GM23338 (cell line): ENCODE measurements at regions not wholly inside any gene's neighbourhood (a gene's known extent, or its start where the extent isn't known, plus 50 kb on each side); places are given as distances from the start of the nearest gene placed in this dataset.

Experiments
- ATAC-seq: fragments of 200-7000 bp; cut with Tn5 transposase; 3 replicates; pipeline ENCODE4 v1.9.1; 2020
- DNase-seq: peaks from one replicate; pipeline ENCODE4 v3.0.0-alpha.2; 2015; ENCODE audit warnings: low spot score
- H2AFZ ChIP-seq: fragments of 200-600 bp; sonication (generic); 2 replicates; pipeline ENCODE4 v1.8.0; 2016; ENCODE audit warnings: antibody characterized with exemption, mild to moderate bottlenecking, moderate library complexity
- H3F3A ChIP-seq: fragments of 200-600 bp; sonication (generic); replicated peaks from 2 replicates; pipeline ENCODE4 v1.8.0; 2017; ENCODE audit warnings: antibody characterized with exemption, mixed run types, low read depth
- H3K27ac ChIP-seq: fragments of 200-600 bp; sonication (generic); 2 replicates; pipeline ENCODE4 v1.6.1; 2016; ENCODE audit warnings: low read depth
- H3K27me3 ChIP-seq: fragments of 200-600 bp; sonication (generic); 2 replicates; pipeline ENCODE4 v1.8.0; 2016; ENCODE audit warnings: mild to moderate bottlenecking, mixed run types, moderate library complexity; ENCODE audit not compliant: insufficient read depth
- H3K36me3 ChIP-seq: fragments of 200-600 bp; sonication (generic); 2 replicates; pipeline ENCODE4 v1.8.0; 2016; ENCODE audit warnings: mild to moderate bottlenecking; ENCODE audit not compliant: insufficient read depth
- H3K4me1 ChIP-seq: fragments of 200-600 bp; sonication (generic); 2 replicates; pipeline ENCODE4 v1.8.0; 2016; ENCODE audit warnings: mild to moderate bottlenecking, moderate library complexity; ENCODE audit not compliant: insufficient read depth
- H3K4me2 ChIP-seq: fragments of 200-600 bp; sonication (generic); 2 replicates; pipeline ENCODE4 v1.7.1; 2017; ENCODE audit warnings: mixed run types
- H3K4me3 ChIP-seq: fragments of 200-600 bp; sonication (generic); 2 replicates; pipeline ENCODE4 v1.6.1; 2016; ENCODE audit warnings: mixed run types
- H3K79me2 ChIP-seq: fragments of 200-600 bp; sonication (generic); replicated peaks from 2 replicates; pipeline ENCODE4 v1.8.0; 2017; ENCODE audit warnings: mild to moderate bottlenecking; ENCODE audit not compliant: insufficient read depth
- H3K9me2 ChIP-seq: fragments of 200-600 bp; sonication (generic); 2 replicates; pipeline ENCODE4 v1.8.0; 2017; ENCODE audit not compliant: insufficient read depth
- H4K20me1 ChIP-seq: fragments of 200-600 bp; sonication (generic); replicated peaks from 2 replicates; pipeline ENCODE4 v1.8.0; 2017; ENCODE audit warnings: mild to moderate bottlenecking; ENCODE audit not compliant: insufficient read depth
- H3K27ac Mint-ChIP-seq: 2 replicates; pipeline ENCODE4 v1.8.0; 2020; ENCODE audit warnings: inconsistent platforms, mild to moderate bottlenecking, moderate library complexity, mixed read lengths
- H3K27me3 Mint-ChIP-seq: 3 replicates; pipeline ENCODE4 v1.8.0; 2022; ENCODE audit warnings: low read depth, mild to moderate bottlenecking, moderate library complexity, mixed read lengths, inconsistent platforms; ENCODE audit not compliant: insufficient read depth, poor library complexity
- H3K36me3 Mint-ChIP-seq: 3 replicates; pipeline ENCODE4 v1.8.0; 2021; ENCODE audit warnings: low read depth, mild to moderate bottlenecking, inconsistent platforms, moderate library complexity, mixed read lengths
- H3K4me1 Mint-ChIP-seq: 3 replicates; pipeline ENCODE4 v1.8.0; 2020; ENCODE audit warnings: mild to moderate bottlenecking, inconsistent platforms, mixed read lengths
- H3K4me3 Mint-ChIP-seq: 3 replicates; pipeline ENCODE4 v1.8.0; 2021; ENCODE audit warnings: moderate library complexity, mild to moderate bottlenecking, inconsistent platforms, mixed read lengths
- H3K9me3 Mint-ChIP-seq: 3 replicates; pipeline ENCODE4 v1.8.0; 2020; ENCODE audit warnings: moderate library complexity, mild to moderate bottlenecking, inconsistent platforms, mixed read lengths
- CREB1 ChIP-seq: fragments of 250-450 bp; sonication (Bioruptor Pico); IDR thresholded peaks from 2 replicates; pipeline ENCODE4 v1.5.0; 2020; ENCODE audit warnings: low read depth, mild to moderate bottlenecking, moderate library complexity
- EZH2 ChIP-seq: fragments of 200-600 bp; sonication (generic); IDR thresholded peaks from one replicate; pipeline ENCODE4 v1.8.0; 2017; ENCODE audit warnings: antibody characterized with exemption, mild to moderate bottlenecking, low read depth; ENCODE audit not compliant: unreplicated experiment
- JUNB ChIP-seq: IDR thresholded peaks from one replicate; pipeline ENCODE4 v1.6.1; 2016; ENCODE audit warnings: antibody characterized with exemption; ENCODE audit not compliant: unreplicated experiment
- POLR2AphosphoS5 ChIP-seq: IDR thresholded peaks from 2 replicates; pipeline ENCODE4 v1.6.1; 2016; ENCODE audit warnings: antibody characterized with exemption, low read depth
- STAT1 ChIP-seq: IDR thresholded peaks from one replicate; pipeline ENCODE4 v1.6.1; 2016; ENCODE audit warnings: antibody characterized with exemption; ENCODE audit not compliant: unreplicated experiment
- TF ChIP-seq, protein P1 (sequence below): fragments of 250-450 bp; sonication (Bioruptor Pico); IDR thresholded peaks from 2 replicates; pipeline ENCODE4 v1.5.0; 2020; ENCODE audit warnings: mild to moderate bottlenecking, moderate library complexity
- TF ChIP-seq, protein P2 (sequence below), 2 experiments: fragments of 200-600 bp in 1 of 2; sonication (generic) in 1 of 2; conservative IDR thresholded peaks; 2 replicates each; pipeline versions ENCODE4 v1.5.1 to v1.6.1; 2016 to 2017; ENCODE audit warnings: antibody characterized with exemption in 2 of 2, low read depth in 2 of 2, mild to moderate bottlenecking in 2 of 2, moderate library complexity in 1 of 2

DNA sequence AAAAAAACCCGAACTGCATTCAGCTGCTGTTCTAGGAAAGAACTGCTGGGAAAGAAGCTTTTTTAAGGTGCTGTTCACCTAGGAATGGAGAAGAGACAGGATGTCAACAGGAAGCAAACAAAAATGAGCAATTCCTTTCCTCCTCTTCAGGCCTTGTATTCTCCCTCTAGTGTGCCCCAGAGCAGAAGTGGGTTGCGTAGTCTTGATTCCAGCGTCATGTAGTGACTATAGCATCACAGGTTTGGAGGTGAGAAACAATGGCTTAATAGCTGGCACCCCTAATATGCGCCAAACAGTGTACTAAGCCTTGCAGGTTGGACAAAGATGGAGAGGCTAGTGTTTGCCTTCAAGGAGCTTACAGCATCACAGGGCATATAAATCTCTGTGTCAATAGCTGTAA is 146.3 kb upstream of the LCORL start (continued):
- TF ChIP-seq, protein P1, sequence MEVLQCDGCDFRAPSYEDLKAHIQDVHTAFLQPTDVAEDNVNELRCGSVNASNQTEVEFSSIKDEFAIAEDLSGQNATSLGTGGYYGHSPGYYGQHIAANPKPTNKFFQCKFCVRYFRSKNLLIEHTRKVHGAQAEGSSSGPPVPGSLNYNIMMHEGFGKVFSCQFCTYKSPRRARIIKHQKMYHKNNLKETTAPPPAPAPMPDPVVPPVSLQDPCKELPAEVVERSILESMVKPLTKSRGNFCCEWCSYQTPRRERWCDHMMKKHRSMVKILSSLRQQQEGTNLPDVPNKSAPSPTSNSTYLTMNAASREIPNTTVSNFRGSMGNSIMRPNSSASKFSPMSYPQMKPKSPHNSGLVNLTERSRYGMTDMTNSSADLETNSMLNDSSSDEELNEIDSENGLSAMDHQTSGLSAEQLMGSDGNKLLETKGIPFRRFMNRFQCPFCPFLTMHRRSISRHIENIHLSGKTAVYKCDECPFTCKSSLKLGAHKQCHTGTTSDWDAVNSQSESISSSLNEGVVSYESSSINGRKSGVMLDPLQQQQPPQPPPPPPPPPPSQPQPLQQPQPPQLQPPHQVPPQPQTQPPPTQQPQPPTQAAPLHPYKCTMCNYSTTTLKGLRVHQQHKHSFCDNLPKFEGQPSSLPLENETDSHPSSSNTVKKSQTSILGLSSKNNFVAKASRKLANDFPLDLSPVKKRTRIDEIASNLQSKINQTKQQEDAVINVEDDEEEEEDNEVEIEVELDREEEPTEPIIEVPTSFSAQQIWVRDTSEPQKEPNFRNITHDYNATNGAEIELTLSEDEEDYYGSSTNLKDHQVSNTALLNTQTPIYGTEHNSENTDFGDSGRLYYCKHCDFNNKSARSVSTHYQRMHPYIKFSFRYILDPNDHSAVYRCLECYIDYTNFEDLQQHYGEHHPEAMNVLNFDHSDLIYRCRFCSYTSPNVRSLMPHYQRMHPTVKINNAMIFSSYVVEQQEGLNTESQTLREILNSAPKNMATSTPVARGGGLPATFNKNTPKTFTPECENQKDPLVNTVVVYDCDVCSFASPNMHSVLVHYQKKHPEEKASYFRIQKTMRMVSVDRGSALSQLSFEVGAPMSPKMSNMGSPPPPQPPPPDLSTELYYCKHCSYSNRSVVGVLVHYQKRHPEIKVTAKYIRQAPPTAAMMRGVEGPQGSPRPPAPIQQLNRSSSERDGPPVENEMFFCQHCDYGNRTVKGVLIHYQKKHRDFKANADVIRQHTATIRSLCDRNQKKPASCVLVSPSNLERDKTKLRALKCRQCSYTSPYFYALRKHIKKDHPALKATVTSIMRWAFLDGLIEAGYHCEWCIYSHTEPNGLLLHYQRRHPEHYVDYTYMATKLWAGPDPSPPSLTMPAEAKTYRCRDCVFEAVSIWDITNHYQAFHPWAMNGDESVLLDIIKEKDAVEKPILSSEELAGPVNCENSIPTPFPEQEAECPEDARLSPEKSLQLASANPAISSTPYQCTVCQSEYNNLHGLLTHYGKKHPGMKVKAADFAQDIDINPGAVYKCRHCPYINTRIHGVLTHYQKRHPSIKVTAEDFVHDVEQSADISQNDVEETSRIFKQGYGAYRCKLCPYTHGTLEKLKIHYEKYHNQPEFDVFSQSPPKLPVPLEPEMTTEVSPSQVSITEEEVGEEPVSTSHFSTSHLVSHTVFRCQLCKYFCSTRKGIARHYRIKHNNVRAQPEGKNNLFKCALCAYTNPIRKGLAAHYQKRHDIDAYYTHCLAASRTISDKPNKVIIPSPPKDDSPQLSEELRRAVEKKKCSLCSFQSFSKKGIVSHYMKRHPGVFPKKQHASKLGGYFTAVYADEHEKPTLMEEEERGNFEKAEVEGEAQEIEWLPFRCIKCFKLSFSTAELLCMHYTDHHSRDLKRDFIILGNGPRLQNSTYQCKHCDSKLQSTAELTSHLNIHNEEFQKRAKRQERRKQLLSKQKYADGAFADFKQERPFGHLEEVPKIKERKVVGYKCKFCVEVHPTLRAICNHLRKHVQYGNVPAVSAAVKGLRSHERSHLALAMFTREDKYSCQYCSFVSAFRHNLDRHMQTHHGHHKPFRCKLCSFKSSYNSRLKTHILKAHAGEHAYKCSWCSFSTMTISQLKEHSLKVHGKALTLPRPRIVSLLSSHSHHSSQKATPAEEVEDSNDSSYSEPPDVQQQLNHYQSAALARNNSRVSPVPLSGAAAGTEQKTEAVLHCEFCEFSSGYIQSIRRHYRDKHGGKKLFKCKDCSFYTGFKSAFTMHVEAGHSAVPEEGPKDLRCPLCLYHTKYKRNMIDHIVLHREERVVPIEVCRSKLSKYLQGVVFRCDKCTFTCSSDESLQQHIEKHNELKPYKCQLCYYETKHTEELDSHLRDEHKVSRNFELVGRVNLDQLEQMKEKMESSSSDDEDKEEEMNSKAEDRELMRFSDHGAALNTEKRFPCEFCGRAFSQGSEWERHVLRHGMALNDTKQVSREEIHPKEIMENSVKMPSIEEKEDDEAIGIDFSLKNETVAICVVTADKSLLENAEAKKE (CRISPR knock-in tag), result no peak

DNA sequence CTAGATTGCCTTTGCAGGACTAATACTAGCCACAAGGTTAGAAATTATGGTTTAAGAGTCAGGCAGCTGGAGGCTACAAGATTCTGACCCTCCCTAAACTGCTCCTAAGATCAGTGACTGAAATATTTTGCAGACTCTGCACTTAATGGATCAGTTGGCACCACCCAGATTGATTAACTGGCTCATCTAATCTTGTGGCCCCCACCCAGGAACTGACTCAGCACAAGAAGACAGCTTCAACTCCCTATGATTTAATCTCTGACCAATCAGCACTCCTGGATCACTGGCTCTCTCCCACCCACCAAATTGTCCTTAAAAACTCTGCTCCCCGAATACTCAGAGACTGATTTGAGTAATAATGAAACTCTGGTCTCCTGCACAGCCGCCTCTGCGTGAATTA is 145.4 kb upstream of the LCORL start:
- no peaks in the 10 kb centered on the region for H3F3A ChIP-seq
- Mint-ChIP-seq H3K4me1 (no peaks in the 10 kb centered on the region; the same call in 2 of the 3 replicates), H3K27me3 (no peaks in the 10 kb centered on the region), H3K9me3 (no peaks in the 10 kb centered on the region; the same call in 2 of the 3 replicates), H3K36me3 (no peaks in the 10 kb centered on the region), H3K4me3 (no peak overlapping the region), H3K27ac (no peak overlapping the region)
- H3K4me2 ChIP-seq, result no peak overlapping the region
- H3K79me2 ChIP-seq, result no peaks in the 10 kb centered on the region
- H3K27ac ChIP-seq, result no peak overlapping the region
- no peaks in the 10 kb centered on the region for H3K27me3 ChIP-seq
- H2AFZ ChIP-seq, result no peak overlapping the region
- no peaks in the 10 kb centered on the region for H3K36me3 ChIP-seq
- ATAC-seq (no peak), DNase-seq (no peak)
- H4K20me1 ChIP-seq, result no peaks in the 10 kb centered on the region
- peaks cover 8% of the 10 kb centered on the region; the same call in 1 of the 2 replicates for H3K9me2 ChIP-seq
- H3K4me3 ChIP-seq, result no peak overlapping the region
- H3K4me1 ChIP-seq, result no peaks in the 10 kb centered on the region
- TF ChIP-seq, protein P1 (CRISPR knock-in tag), result no peak
- no peak for TF ChIP-seq CREB1 (CRISPR knock-in tag)
- no peak for TF ChIP-seq EZH2
- no peak for TF ChIP-seq STAT1
- TF ChIP-seq JUNB, result no peak
- TF ChIP-seq POLR2AphosphoS5, result no peak
- TF ChIP-seq, protein P2, sequence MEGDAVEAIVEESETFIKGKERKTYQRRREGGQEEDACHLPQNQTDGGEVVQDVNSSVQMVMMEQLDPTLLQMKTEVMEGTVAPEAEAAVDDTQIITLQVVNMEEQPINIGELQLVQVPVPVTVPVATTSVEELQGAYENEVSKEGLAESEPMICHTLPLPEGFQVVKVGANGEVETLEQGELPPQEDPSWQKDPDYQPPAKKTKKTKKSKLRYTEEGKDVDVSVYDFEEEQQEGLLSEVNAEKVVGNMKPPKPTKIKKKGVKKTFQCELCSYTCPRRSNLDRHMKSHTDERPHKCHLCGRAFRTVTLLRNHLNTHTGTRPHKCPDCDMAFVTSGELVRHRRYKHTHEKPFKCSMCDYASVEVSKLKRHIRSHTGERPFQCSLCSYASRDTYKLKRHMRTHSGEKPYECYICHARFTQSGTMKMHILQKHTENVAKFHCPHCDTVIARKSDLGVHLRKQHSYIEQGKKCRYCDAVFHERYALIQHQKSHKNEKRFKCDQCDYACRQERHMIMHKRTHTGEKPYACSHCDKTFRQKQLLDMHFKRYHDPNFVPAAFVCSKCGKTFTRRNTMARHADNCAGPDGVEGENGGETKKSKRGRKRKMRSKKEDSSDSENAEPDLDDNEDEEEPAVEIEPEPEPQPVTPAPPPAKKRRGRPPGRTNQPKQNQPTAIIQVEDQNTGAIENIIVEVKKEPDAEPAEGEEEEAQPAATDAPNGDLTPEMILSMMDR (conservative IDR thresholded peaks at IDR 0.05; ENCODE audit: low read depth in 2 of 2), result no peak
